ENCODE measurements at regions not wholly inside any gene's neighbourhood (a gene's known extent, or its start where the extent isn't known, plus 50 kb on each side); places are given as distances from the start of the nearest gene placed in this dataset.

GRCh38 chr17:71753070-71753469 lies 367.8 kb upstream of the SOX9 start:
- Histone ChIP-seq H4K20me1 (ENCODE audit: low read depth, low read length) (no peaks in the 10 kb centered on the region), H3K27me3 (ENCODE audit: low read length) (no peaks in the 10 kb centered on the region), H3K36me3 (ENCODE audit: low read length) (no peaks in the 10 kb centered on the region), H3K9me2 (replicated peaks; ENCODE audit: insufficient read depth, low read length) (no peaks in the 10 kb centered on the region), H3K27ac (ENCODE audit: low read depth, low read length) (no peak overlapping the region), H3K9me3 (ENCODE audit: insufficient read depth, low read length) (no peaks in the 10 kb centered on the region), H3K79me2 (ENCODE audit: insufficient read depth, low read length) (no peaks in the 10 kb centered on the region), H3F3A (ENCODE audit: insufficient read depth) (no peaks in the 10 kb centered on the region), H3K9ac (ENCODE audit: low read length) (no peak overlapping the region), H3K4me3 (ENCODE audit: insufficient read depth, low read length, poor library complexity, severe bottlenecking) (no peak overlapping the region), H2AFZ (ENCODE audit: low read depth, low read length, severe bottlenecking) (no peak overlapping the region), H3K4me2 (ENCODE audit: low read depth, low read length, poor library complexity, severe bottlenecking) (no peak overlapping the region)
- TF ChIP-seq, protein P1, sequence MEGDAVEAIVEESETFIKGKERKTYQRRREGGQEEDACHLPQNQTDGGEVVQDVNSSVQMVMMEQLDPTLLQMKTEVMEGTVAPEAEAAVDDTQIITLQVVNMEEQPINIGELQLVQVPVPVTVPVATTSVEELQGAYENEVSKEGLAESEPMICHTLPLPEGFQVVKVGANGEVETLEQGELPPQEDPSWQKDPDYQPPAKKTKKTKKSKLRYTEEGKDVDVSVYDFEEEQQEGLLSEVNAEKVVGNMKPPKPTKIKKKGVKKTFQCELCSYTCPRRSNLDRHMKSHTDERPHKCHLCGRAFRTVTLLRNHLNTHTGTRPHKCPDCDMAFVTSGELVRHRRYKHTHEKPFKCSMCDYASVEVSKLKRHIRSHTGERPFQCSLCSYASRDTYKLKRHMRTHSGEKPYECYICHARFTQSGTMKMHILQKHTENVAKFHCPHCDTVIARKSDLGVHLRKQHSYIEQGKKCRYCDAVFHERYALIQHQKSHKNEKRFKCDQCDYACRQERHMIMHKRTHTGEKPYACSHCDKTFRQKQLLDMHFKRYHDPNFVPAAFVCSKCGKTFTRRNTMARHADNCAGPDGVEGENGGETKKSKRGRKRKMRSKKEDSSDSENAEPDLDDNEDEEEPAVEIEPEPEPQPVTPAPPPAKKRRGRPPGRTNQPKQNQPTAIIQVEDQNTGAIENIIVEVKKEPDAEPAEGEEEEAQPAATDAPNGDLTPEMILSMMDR (IDR thresholded peaks at IDR 0.05; ENCODE audit: insufficient read depth, low read length, poor library complexity, severe bottlenecking) = no peak
- no peak for TF ChIP-seq EZH2phosphoT487 (conservative IDR thresholded peaks at IDR 0.05; ENCODE audit: low read length)

- Histone ChIP-seq H3K79me2 (ENCODE audit: insufficient read depth, low read length) (no peaks in the 10 kb centered on the region), H3K36me3 (ENCODE audit: low read length) (no peaks in the 10 kb centered on the region), H3K27ac (ENCODE audit: low read depth, low read length) (no peak overlapping the region), H4K20me1 (ENCODE audit: low read depth, low read length) (no peaks in the 10 kb centered on the region), H3K27me3 (ENCODE audit: low read length) (no peaks in the 10 kb centered on the region), H3K9me3 (ENCODE audit: insufficient read depth, low read length) (no peaks in the 10 kb centered on the region), H3K9me2 (replicated peaks; ENCODE audit: insufficient read depth, low read length) (no peaks in the 10 kb centered on the region), H3K4me3 (ENCODE audit: insufficient read depth, low read length, poor library complexity, severe bottlenecking) (no peak overlapping the region), H3K4me2 (ENCODE audit: low read depth, low read length, poor library complexity, severe bottlenecking) (no peak overlapping the region), H3K9ac (ENCODE audit: low read length) (no peak overlapping the region), H3F3A (ENCODE audit: insufficient read depth) (no peaks in the 10 kb centered on the region), H2AFZ (ENCODE audit: low read depth, low read length, severe bottlenecking) (no peak overlapping the region)
- TF ChIP-seq, protein P1 (IDR thresholded peaks at IDR 0.05; ENCODE audit: insufficient read depth, low read length, poor library complexity, severe bottlenecking) = no peak
Observed at GRCh38 chr17:71757156-71757555, 363.7 kb upstream of the SOX9 start.

DNA sequence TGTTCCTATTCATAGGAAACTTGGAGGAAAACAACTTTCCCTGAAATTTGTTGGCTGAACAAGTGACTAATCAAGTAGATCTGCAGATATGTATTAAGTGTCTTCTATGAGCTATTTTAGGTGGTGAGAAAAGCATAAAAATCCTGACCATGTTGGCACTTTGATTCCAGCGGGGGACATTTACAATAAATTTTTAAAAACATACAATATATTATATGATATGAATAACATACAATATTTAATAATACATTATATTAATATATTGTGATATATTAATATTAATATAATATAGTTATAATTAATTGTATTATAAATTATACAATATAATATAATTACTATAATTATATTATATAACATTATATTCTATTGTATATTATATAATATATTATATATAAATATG lies 362.9 kb upstream of the SOX9 start:
- TF ChIP-seq EZH2phosphoT487 (conservative IDR thresholded peaks at IDR 0.05; ENCODE audit: low read length) = no peak

DNA sequence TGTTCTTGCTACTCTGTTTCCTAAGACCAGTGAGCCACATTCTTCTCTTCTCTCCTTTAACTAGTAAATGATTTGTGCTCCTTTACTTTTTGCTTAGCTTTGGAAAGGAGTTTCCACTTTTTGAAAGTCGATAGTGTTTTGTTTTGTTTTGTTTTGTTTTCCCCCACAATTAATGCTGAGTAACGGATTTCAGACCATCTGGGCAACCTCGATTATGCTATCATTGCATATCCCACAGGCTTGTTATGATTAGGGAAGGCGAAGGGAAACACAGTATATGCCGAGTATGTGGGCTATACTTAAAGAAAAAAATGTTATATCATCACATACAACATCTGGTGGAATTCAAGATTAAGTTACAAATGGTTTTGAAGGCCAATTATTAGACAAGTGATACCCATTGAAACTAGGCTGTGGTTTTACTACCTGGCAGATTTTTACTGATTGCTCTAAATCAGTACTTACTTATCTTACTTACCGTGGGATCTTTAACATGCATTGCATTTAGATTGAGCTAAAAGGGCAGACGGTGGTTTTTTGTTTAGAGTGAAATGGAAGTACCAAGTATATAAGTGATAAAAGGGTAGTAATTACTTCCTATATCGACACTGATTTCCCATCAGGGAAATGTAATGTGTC lies 361.3 kb upstream of the SOX9 start:
- Histone ChIP-seq H3K4me3 (ENCODE audit: insufficient read depth, low read length, poor library complexity, severe bottlenecking) (no peak overlapping the region), H3K9me2 (replicated peaks; ENCODE audit: insufficient read depth, low read length) (no peaks in the 10 kb centered on the region), H4K20me1 (ENCODE audit: low read depth, low read length) (no peaks in the 10 kb centered on the region), H3K27ac (ENCODE audit: low read depth, low read length) (no peak overlapping the region), H3K9ac (ENCODE audit: low read length) (no peak overlapping the region), H2AFZ (ENCODE audit: low read depth, low read length, severe bottlenecking) (no peak overlapping the region), H3K9me3 (ENCODE audit: insufficient read depth, low read length) (no peaks in the 10 kb centered on the region), H3K79me2 (ENCODE audit: insufficient read depth, low read length) (no peaks in the 10 kb centered on the region), H3F3A (ENCODE audit: insufficient read depth) (no peaks in the 10 kb centered on the region), H3K4me2 (ENCODE audit: low read depth, low read length, poor library complexity, severe bottlenecking) (no peak overlapping the region), H3K27me3 (ENCODE audit: low read length) (no peaks in the 10 kb centered on the region), H3K36me3 (ENCODE audit: low read length) (no peaks in the 10 kb centered on the region)
- no peak for TF ChIP-seq EZH2phosphoT487 (conservative IDR thresholded peaks at IDR 0.05; ENCODE audit: low read length)
- TF ChIP-seq, protein P1 (IDR thresholded peaks at IDR 0.05; ENCODE audit: insufficient read depth, low read length, poor library complexity, severe bottlenecking) = no peak

More for the DNA sequence above, 362.9 kb upstream of the SOX9 start:
- Histone ChIP-seq H2AFZ (ENCODE audit: low read depth, low read length, severe bottlenecking) (no peak overlapping the region), H3K27me3 (ENCODE audit: low read length) (no peaks in the 10 kb centered on the region), H3K4me2 (ENCODE audit: low read depth, low read length, poor library complexity, severe bottlenecking) (no peak overlapping the region), H3K36me3 (ENCODE audit: low read length) (no peaks in the 10 kb centered on the region), H3K27ac (ENCODE audit: low read depth, low read length) (no peak overlapping the region), H3K9ac (ENCODE audit: low read length) (no peak overlapping the region), H3K79me2 (ENCODE audit: insufficient read depth, low read length) (no peaks in the 10 kb centered on the region), H3K9me3 (ENCODE audit: insufficient read depth, low read length) (no peaks in the 10 kb centered on the region), H3K4me3 (ENCODE audit: insufficient read depth, low read length, poor library complexity, severe bottlenecking) (no peak overlapping the region), H3K9me2 (replicated peaks; ENCODE audit: insufficient read depth, low read length) (no peaks in the 10 kb centered on the region), H3F3A (ENCODE audit: insufficient read depth) (no peaks in the 10 kb centered on the region), H4K20me1 (ENCODE audit: low read depth, low read length) (no peaks in the 10 kb centered on the region)
